BJ (cell line): ENCODE measurements at regions not wholly inside any gene's neighbourhood (a gene's known extent, or its start where the extent isn't known, plus 50 kb on each side); places are given as distances from the start of the nearest gene placed in this dataset.

Experiments
- CTCF ChIA-PET: fragments of 350-600 bp; formaldehyde crosslinking; extraction: SDS; loops from one replicate; lab custom pipeline; 2021; ENCODE audit warnings: antibody characterized with exemption, inconsistent platforms; lab: Yijun Ruan, JAX
- POLR2A ChIA-PET: fragments of 300-600 bp; sonication (Branson Sonifier 250); formaldehyde crosslinking; extraction: SDS; loops from one replicate; lab custom pipeline; 2021; ENCODE audit warnings: antibody characterized with exemption; lab: Charles Lee
- DNase-seq: peaks from one replicate; pipeline ENCODE4 v3.0.0-alpha.2; 2011; ENCODE audit warnings: low read depth
- H3K27me3 ChIP-seq: 2 replicates; pipeline ENCODE4 v1.6.0; 2011; ENCODE audit warnings: low read length; ENCODE audit not compliant: control insufficient read depth, insufficient read depth
- H3K36me3 ChIP-seq: 2 replicates; pipeline ENCODE4 v1.5.1; 2011; ENCODE audit warnings: low read length; ENCODE audit not compliant: control insufficient read depth, insufficient read depth
- H3K4me3 ChIP-seq: 2 replicates; pipeline ENCODE4 v1.5.1; 2011; ENCODE audit warnings: low read depth, mild to moderate bottlenecking, control low read depth, low read length
- CTCF ChIP-seq: IDR thresholded peaks from 2 replicates; pipeline ENCODE4 v1.5.1; 2011; ENCODE audit warnings: low read depth, mild to moderate bottlenecking, control low read depth, inconsistent platforms, low read length, moderate library complexity; ENCODE audit not compliant: insufficient read depth

DNA sequence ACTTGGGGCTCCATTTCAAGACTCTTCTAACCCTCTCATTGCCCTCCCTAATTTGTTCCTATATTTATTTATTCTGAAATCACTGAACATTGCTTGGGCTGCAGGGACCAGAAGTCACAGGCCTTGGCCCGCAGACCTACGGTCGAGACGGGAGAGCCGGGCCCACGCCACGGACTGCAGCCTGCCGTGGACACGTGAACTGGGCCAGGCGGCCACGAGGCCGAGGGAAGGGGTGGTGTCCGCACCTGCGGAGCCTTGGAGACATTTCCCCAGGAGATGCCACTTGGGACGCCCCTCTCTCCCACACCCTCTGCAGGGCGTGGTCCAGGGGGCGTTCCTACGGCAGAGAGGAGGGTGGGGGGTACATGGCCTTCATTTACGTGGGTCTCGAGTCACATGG is 463.9 kb downstream of the ICE1 start:
- no peak for TF ChIP-seq CTCF
- H3K4me3 ChIP-seq: no peak overlapping the region
- ChIA-PET CTCF (no interaction called here), POLR2A (no interaction called here)
- no peaks in the 10 kb centered on the region for H3K36me3 ChIP-seq
- H3K27me3 ChIP-seq: no peaks in the 10 kb centered on the region
- no peak for DNase-seq

GRCh38 chr5:5885782-5886181 is 463.3 kb downstream of the ICE1 start:
- H3K36me3 ChIP-seq: no peaks in the 10 kb centered on the region
- no peak for TF ChIP-seq CTCF
- no peaks in the 10 kb centered on the region for H3K27me3 ChIP-seq
- ChIA-PET CTCF (no interaction called here), POLR2A (no interaction called here)
- no peak for DNase-seq
- H3K4me3 ChIP-seq: no peak overlapping the region

DNA sequence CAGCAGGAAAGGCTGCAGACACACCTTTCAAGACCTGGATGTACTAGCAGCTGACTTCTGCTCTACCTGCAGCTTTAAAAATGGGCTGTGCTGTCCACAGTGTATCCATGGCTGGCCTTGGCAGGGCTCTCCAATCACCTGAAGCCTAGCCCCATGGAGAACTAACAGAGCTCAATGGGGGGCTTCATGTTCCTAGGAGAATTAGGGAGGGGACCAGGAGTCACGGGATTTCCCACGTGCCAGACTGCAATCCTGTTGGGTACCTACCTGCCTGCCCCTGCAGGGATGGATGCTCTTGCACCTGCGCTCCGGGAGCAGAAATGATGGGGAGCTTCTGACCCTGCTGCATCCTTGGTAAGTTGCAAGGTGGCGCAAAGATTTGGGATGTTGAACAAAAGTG is 462.1 kb downstream of the ICE1 start:
- Histone ChIP-seq H3K27me3 (no peaks in the 10 kb centered on the region), H3K4me3 (no peak overlapping the region), H3K36me3 (no peaks in the 10 kb centered on the region)
- no peak for TF ChIP-seq CTCF
- ChIA-PET POLR2A (no interaction called here), CTCF (no interaction called here)
- DNase-seq: no peak

DNA sequence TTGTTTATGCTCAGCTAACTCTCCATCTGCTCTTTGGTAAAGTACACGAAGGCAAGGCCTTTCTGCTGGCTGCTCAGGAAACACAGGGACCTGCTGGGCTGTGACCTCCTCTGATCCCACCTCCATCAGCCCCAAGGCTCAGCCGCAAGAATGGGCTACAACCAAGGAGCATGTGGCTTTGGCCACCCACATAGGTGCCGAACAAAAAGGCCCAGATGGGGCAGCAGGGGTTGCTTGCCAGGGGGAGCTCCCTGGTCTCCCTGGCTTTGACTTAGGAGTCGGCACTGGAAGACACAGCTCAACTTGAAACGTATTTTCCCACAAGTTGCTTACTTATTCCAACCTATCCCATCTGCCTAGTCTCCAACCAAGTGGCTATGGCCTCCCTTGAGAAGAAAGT is 461.1 kb downstream of the ICE1 start:
- no peak for TF ChIP-seq CTCF
- H3K27me3 ChIP-seq: no peaks in the 10 kb centered on the region
- no peaks in the 10 kb centered on the region for H3K36me3 ChIP-seq
- no peak for DNase-seq
- ChIA-PET CTCF (no interaction called here), POLR2A (no interaction called here)
- H3K4me3 ChIP-seq: no peak overlapping the region

- CTCF ChIA-PET: no interaction called here
- Histone ChIP-seq H3K4me3 (no peak overlapping the region), H3K36me3 (no peaks in the 10 kb centered on the region), H3K27me3 (no peaks in the 10 kb centered on the region)
- no peak for TF ChIP-seq CTCF
- POLR2A ChIA-PET: no interaction called here
- DNase-seq: no peak
Observed at GRCh38 chr5:5883146-5883545, 460.7 kb downstream of the ICE1 start.
